ENCODE measurements at regions not wholly inside any gene's neighbourhood (a gene's known extent, or its start where the extent isn't known, plus 50 kb on each side); places are given as distances from the start of the nearest gene placed in this dataset.

- ATAC-seq (no peak), DNase-seq (ENCODE audit: low spot score) (no peak)
- Histone ChIP-seq H3K79me2 (replicated peaks; ENCODE audit: insufficient read depth) (no peaks in the 10 kb centered on the region), H3K36me3 (ENCODE audit: insufficient read depth) (no peaks in the 10 kb centered on the region), H3K4me1 (ENCODE audit: insufficient read depth) (no peaks in the 10 kb centered on the region), H4K20me1 (replicated peaks; ENCODE audit: insufficient read depth) (no peaks in the 10 kb centered on the region), H3F3A (replicated peaks; ENCODE audit: low read depth) (no peaks in the 10 kb centered on the region), H3K4me3 (no peak overlapping the region), H3K27me3 (ENCODE audit: insufficient read depth) (no peaks in the 10 kb centered on the region), H3K27ac (ENCODE audit: low read depth) (no peak overlapping the region), H3K4me2 (no peak overlapping the region), H2AFZ (no peak overlapping the region), H3K9me2 (ENCODE audit: insufficient read depth) (no peaks in the 10 kb centered on the region; the same call in 1 of the 2 replicates)
- Mint-ChIP-seq H3K36me3 (ENCODE audit: low read depth) (no peaks in the 10 kb centered on the region), H3K4me3 (no peak overlapping the region), H3K9me3 (no peaks in the 10 kb centered on the region), H3K27me3 (ENCODE audit: insufficient read depth, low read depth, poor library complexity) (no peaks in the 10 kb centered on the region), H3K27ac (no peak overlapping the region), H3K4me1 (peaks cover 2% of the 10 kb centered on the region; the same call in 2 of the 3 replicates)
- TF ChIP-seq EZH2phosphoT487 (IDR thresholded peaks at IDR 0.05; ENCODE audit: unreplicated experiment) (no peak), NANOG (IDR thresholded peaks at IDR 0.05; ENCODE audit: borderline replicate concordance) (no peak), STAT1 (IDR thresholded peaks at IDR 0.05; ENCODE audit: unreplicated experiment) (no peak), ETS1 (IDR thresholded peaks at IDR 0.05) (no peak), JUNB (IDR thresholded peaks at IDR 0.05; ENCODE audit: unreplicated experiment) (no peak), ZNF331 (CRISPR knock-in tag; IDR thresholded peaks at IDR 0.05; ENCODE audit: low read depth) (no peak), ZNF114 (CRISPR knock-in tag; IDR thresholded peaks at IDR 0.05) (no peak), EZH2 (IDR thresholded peaks at IDR 0.05; ENCODE audit: low read depth, unreplicated experiment) (no peak)
- TF ChIP-seq, protein P1, sequence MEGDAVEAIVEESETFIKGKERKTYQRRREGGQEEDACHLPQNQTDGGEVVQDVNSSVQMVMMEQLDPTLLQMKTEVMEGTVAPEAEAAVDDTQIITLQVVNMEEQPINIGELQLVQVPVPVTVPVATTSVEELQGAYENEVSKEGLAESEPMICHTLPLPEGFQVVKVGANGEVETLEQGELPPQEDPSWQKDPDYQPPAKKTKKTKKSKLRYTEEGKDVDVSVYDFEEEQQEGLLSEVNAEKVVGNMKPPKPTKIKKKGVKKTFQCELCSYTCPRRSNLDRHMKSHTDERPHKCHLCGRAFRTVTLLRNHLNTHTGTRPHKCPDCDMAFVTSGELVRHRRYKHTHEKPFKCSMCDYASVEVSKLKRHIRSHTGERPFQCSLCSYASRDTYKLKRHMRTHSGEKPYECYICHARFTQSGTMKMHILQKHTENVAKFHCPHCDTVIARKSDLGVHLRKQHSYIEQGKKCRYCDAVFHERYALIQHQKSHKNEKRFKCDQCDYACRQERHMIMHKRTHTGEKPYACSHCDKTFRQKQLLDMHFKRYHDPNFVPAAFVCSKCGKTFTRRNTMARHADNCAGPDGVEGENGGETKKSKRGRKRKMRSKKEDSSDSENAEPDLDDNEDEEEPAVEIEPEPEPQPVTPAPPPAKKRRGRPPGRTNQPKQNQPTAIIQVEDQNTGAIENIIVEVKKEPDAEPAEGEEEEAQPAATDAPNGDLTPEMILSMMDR (conservative IDR thresholded peaks at IDR 0.05; ENCODE audit: low read depth in 2 of 2) = no peak
- TF ChIP-seq, protein P2, sequence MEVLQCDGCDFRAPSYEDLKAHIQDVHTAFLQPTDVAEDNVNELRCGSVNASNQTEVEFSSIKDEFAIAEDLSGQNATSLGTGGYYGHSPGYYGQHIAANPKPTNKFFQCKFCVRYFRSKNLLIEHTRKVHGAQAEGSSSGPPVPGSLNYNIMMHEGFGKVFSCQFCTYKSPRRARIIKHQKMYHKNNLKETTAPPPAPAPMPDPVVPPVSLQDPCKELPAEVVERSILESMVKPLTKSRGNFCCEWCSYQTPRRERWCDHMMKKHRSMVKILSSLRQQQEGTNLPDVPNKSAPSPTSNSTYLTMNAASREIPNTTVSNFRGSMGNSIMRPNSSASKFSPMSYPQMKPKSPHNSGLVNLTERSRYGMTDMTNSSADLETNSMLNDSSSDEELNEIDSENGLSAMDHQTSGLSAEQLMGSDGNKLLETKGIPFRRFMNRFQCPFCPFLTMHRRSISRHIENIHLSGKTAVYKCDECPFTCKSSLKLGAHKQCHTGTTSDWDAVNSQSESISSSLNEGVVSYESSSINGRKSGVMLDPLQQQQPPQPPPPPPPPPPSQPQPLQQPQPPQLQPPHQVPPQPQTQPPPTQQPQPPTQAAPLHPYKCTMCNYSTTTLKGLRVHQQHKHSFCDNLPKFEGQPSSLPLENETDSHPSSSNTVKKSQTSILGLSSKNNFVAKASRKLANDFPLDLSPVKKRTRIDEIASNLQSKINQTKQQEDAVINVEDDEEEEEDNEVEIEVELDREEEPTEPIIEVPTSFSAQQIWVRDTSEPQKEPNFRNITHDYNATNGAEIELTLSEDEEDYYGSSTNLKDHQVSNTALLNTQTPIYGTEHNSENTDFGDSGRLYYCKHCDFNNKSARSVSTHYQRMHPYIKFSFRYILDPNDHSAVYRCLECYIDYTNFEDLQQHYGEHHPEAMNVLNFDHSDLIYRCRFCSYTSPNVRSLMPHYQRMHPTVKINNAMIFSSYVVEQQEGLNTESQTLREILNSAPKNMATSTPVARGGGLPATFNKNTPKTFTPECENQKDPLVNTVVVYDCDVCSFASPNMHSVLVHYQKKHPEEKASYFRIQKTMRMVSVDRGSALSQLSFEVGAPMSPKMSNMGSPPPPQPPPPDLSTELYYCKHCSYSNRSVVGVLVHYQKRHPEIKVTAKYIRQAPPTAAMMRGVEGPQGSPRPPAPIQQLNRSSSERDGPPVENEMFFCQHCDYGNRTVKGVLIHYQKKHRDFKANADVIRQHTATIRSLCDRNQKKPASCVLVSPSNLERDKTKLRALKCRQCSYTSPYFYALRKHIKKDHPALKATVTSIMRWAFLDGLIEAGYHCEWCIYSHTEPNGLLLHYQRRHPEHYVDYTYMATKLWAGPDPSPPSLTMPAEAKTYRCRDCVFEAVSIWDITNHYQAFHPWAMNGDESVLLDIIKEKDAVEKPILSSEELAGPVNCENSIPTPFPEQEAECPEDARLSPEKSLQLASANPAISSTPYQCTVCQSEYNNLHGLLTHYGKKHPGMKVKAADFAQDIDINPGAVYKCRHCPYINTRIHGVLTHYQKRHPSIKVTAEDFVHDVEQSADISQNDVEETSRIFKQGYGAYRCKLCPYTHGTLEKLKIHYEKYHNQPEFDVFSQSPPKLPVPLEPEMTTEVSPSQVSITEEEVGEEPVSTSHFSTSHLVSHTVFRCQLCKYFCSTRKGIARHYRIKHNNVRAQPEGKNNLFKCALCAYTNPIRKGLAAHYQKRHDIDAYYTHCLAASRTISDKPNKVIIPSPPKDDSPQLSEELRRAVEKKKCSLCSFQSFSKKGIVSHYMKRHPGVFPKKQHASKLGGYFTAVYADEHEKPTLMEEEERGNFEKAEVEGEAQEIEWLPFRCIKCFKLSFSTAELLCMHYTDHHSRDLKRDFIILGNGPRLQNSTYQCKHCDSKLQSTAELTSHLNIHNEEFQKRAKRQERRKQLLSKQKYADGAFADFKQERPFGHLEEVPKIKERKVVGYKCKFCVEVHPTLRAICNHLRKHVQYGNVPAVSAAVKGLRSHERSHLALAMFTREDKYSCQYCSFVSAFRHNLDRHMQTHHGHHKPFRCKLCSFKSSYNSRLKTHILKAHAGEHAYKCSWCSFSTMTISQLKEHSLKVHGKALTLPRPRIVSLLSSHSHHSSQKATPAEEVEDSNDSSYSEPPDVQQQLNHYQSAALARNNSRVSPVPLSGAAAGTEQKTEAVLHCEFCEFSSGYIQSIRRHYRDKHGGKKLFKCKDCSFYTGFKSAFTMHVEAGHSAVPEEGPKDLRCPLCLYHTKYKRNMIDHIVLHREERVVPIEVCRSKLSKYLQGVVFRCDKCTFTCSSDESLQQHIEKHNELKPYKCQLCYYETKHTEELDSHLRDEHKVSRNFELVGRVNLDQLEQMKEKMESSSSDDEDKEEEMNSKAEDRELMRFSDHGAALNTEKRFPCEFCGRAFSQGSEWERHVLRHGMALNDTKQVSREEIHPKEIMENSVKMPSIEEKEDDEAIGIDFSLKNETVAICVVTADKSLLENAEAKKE (CRISPR knock-in tag; IDR thresholded peaks at IDR 0.05) = no peak
Measured at GRCh38 chr18:39299152-39299551, 1733.6 kb upstream of the CELF4 start.

Measured in GM23338 (cell line).